ENCODE measurements at regions not wholly inside any gene's neighbourhood (a gene's known extent, or its start where the extent isn't known, plus 50 kb on each side); places are given as distances from the start of the nearest gene placed in this dataset.
"Not testable (repeated sequence)": the region's sequence is repeated elsewhere in the genome, so short reads cannot be mapped to it uniquely, and the experiment has no call there.

DNA sequence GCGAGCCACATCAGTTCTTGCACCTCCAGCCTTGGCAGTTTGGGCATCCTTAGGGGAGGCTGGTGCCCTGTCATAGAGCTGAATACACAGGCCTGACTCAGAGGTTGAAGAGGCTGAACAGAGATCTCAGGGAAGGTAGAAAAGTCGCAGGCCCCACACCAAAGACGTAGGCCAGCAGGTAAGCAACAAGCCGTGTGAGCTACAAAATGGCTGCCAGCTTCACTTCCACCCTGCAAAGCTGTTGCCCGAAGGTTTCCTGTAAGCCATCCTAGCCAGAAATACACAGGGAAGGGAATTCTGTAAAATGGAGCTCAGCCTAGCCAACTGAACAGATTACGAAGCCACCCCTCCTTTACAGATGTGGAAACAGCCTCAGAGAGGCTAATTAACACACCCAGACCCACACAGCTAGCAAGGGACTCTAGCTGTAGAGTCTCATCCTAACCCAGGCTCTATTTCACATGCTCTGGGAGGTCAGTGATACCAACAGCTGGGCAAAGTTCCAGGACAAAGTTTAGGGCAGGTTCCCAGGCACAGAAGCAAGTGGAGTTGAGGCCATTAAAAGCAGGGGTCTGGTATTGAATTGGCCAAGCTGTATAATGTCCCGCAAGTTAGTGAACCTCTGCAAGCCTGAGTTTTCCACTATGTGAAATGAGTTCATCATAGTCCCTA, 66.3 kb upstream of the RASGRF1 start:
- no peak for DNase-seq (ENCODE audit: low read depth)

DNA sequence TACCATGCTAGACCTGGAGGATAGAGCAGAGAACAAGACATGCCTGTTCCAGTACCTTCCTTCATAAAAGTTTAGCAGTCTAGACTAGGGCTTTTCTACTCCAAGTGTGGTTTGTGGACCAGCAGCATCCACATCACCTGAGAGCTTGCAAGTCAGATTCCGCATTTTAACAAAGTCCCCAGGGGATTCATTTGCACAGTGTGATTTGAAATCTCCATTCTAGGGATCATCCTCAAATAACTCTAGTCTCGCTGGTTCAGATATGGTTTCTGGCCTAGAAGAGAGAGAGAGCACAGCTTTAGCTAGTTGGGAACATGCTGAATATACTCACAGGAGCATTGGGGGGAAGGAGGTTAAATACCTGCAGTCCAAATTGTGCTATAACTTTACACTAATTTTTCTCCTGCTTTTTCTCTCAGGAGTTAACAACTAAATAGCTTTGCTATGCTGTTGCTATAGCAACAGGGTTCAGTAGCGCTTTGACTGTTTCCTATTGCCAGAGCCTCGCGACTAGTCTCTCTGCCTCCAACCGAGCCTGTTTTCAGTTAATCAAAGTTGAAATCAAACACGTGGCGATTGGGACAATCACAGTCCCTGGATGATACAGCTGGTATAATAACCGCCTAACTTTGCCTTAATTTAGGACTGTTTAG, 64.0 kb upstream of the RASGRF1 start:
- no peak for DNase-seq (ENCODE audit: low read depth)

DNA sequence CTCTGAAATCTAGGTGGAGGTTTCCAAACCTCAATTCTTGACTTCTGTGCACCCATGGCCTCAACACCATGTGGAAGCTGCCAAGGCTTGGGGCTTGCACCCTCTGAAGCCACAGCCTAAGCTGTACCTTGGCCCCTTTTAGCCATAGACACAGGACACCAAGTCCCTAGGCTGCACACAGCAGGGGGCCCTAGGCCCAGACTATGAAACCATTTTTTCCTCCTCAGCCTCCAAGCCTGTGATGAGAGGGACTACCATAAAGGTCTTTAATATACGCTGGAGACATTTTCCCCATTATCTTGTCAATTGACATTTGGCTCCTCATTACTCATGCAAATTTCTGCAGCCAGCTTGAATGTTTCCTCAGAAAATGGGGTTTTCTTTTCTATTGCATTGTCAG, 53.7 kb upstream of the RASGRF1 start:
- DNase-seq (ENCODE audit: low read depth): not testable (repeated sequence)

DNA sequence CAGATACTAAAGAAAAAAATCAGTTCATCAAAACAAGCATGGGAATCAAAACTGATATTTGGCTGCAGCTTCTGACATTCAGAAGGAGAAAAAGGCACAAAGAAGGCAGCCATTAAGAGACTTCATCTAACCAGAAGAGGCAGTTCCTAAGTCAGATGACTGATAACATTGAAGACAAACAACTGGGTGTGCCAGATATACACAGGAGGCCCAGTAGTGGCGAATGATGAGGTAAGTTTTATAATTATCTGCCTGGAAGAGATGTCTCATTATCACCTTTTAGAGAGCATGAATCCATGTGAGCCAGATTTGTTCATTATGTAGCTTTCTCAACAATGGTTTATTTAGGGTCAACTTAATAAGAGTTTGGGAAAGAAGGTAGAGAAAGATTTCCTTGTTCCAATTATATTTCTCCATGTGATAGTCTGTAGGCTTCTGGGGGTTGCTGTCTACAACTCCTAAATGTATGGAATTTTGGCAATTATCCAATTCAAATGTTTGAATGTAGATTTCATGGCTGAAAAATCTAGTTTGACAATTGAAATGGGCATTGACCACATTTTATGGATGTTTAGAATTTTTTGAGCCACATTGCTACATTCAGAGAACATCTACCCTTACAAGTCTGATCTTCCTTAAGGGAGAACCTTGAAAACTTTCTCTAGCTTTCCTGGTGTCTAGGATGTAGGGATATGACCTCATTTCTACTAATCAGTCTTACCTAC, 50.4 kb upstream of the RASGRF1 start:
- DNase-seq (ENCODE audit: low read depth): no peak

Measured in activated T-helper 1 cell treated with Interleukin-2 at 50 U/mL for 16 hours (primary cell).